Globus pallidus (tissue), 1 donor: ENCODE measurements at regions not wholly inside any gene's neighbourhood (a gene's known extent, or its start where the extent isn't known, plus 50 kb on each side); places are given as distances from the start of the nearest gene placed in this dataset.
"Not testable (repeated sequence)": the region's sequence is repeated elsewhere in the genome, so short reads cannot be mapped to it uniquely, and the experiment has no call there.

Experiments used
- DNase-seq: peaks from one replicate; pipeline ENCODE4 v3.0.0-alpha.2; 2015; ENCODE audit warnings: low spot score

- no peak for DNase-seq
Observed at GRCh38 chr3:167102071-167102470, 278.0 kb downstream of the ZBBX start.

GRCh38 chr3:167100651-167101050 lies 279.4 kb downstream of the ZBBX start:
- DNase-seq: no peak

GRCh38 chr3:167100200-167100599 lies 279.9 kb downstream of the ZBBX start:
- no peak for DNase-seq

- DNase-seq: no peak
Observed at GRCh38 chr3:167095976-167096375, 284.1 kb downstream of the ZBBX start.

- DNase-seq: no peak
Observed at GRCh38 chr3:167094632-167095031, 285.5 kb downstream of the ZBBX start.

GRCh38 chr3:167091226-167091625 lies 288.9 kb downstream of the ZBBX start:
- no peak for DNase-seq

- DNase-seq: no peak
Observed at GRCh38 chr3:167084545-167084944, 295.6 kb downstream of the ZBBX start.

GRCh38 chr3:167078070-167078622 lies 302.0 kb downstream of the ZBBX start:
- no peak for DNase-seq

- DNase-seq: no peak
Observed at GRCh38 chr3:167067787-167068161, 312.3 kb downstream of the ZBBX start.

GRCh38 chr3:167066977-167067786 lies 312.9 kb downstream of the ZBBX start:
- DNase-seq: no peak

- no peak for DNase-seq
Observed at GRCh38 chr3:167057581-167057980, 322.5 kb downstream of the ZBBX start.

GRCh38 chr3:167054926-167055325 lies 325.2 kb downstream of the ZBBX start:
- no peak for DNase-seq

GRCh38 chr3:167051421-167051820 lies 328.7 kb downstream of the ZBBX start:
- DNase-seq: no peak

GRCh38 chr3:167033866-167034265 lies 346.2 kb downstream of the ZBBX start:
- DNase-seq: no peak

- peak; percentile 30 for DNase-seq
Observed at GRCh38 chr3:167032267-167032876, 347.7 kb downstream of the ZBBX start.

- DNase-seq: no peak
Observed at GRCh38 chr3:167031364-167032049, 348.6 kb downstream of the ZBBX start.

GRCh38 chr3:167030082-167030725 lies 349.9 kb downstream of the ZBBX start:
- no peak for DNase-seq

- not testable (repeated sequence) for DNase-seq
Observed at GRCh38 chr3:167019503-167019902, 360.6 kb downstream of the ZBBX start.

- not testable (repeated sequence) for DNase-seq
Observed at GRCh38 chr3:167018591-167019111, 361.4 kb downstream of the ZBBX start.

GRCh38 chr3:167012691-167013090 lies 367.4 kb downstream of the ZBBX start:
- DNase-seq: no peak

GRCh38 chr3:167008791-167009190 lies 371.3 kb downstream of the ZBBX start:
- no peak for DNase-seq

- no peak for DNase-seq
Observed at GRCh38 chr3:167001374-167001773, 378.7 kb downstream of the ZBBX start.
